PC-9 (cell line): ENCODE measurements at regions not wholly inside any gene's neighbourhood (a gene's known extent, or its start where the extent isn't known, plus 50 kb on each side); places are given as distances from the start of the nearest gene placed in this dataset.

Experiments used
- BruUV-seq: library from RNA; stranded (reverse); fragments of 400-500 nt; replicated peaks from 2 replicates; lab custom pipeline; 2021; lab: Mats Ljungman, UMichigan
- CTCF ChIA-PET: fragments of 300-600 bp; sonication (Branson Sonifier 250); formaldehyde crosslinking; loops from one replicate; lab custom pipeline; 2022; ENCODE audit warnings: antibody characterized with exemption; lab: Charles Lee
- POLR2A ChIA-PET: fragments of 300-600 bp; sonication (Branson Sonifier 250); formaldehyde crosslinking; loops from one replicate; lab custom pipeline; 2022; ENCODE audit warnings: antibody characterized with exemption; ENCODE audit not compliant: unreplicated experiment; lab: Charles Lee
- DNase-seq, 2 experiments: peaks; one replicate each; pipeline versions ENCODE4 v3.0.0 to v3.0.0-alpha.2; 2015 to 2022; ENCODE audit warnings: mixed read lengths in 1 of 2
- H2AFZ ChIP-seq: fragments of 200-600 bp; sonication (generic); 2 replicates; pipeline ENCODE4 v1.8.1; 2017; ENCODE audit warnings: antibody characterized with exemption
- H3F3A ChIP-seq: fragments of 200-600 bp; sonication (generic); 2 replicates; pipeline ENCODE4 v1.8.1; 2017; ENCODE audit warnings: antibody characterized with exemption, mild to moderate bottlenecking, low read depth; ENCODE audit not compliant: insufficient read depth
- H3K27ac ChIP-seq: fragments of 200-600 bp; sonication (generic); 2 replicates; pipeline ENCODE4 v1.6.1; 2016; ENCODE audit warnings: mixed run types
- H3K27me3 ChIP-seq: fragments of 200-600 bp; sonication (generic); 2 replicates; pipeline ENCODE4 v1.6.1; 2016; ENCODE audit warnings: low read depth, mixed run types; ENCODE audit not compliant: insufficient read depth
- H3K36me3 ChIP-seq: fragments of 200-600 bp; sonication (generic); 2 replicates; pipeline ENCODE4 v1.6.1; 2016; ENCODE audit warnings: low read depth, mixed run types
- H3K4me1 ChIP-seq: fragments of 200-600 bp; sonication (generic); replicated peaks from 2 replicates; pipeline ENCODE4 v1.6.1; 2016; ENCODE audit warnings: mixed run types; ENCODE audit not compliant: insufficient read depth
- H3K4me2 ChIP-seq: fragments of 200-600 bp; sonication (generic); 2 replicates; pipeline ENCODE4 v1.6.1; 2017; ENCODE audit warnings: mixed run types
- H3K4me3 ChIP-seq: fragments of 200-600 bp; sonication (generic); 2 replicates; pipeline ENCODE4 v1.6.1; 2016; ENCODE audit warnings: mixed run types
- H3K79me2 ChIP-seq: fragments of 200-600 bp; sonication (generic); 2 replicates; pipeline ENCODE4 v1.6.1; 2017; ENCODE audit warnings: low read depth, mixed run types
- H3K9me2 ChIP-seq: fragments of 200-600 bp; sonication (generic); 2 replicates; pipeline ENCODE4 v1.8.1; 2017; ENCODE audit warnings: mild to moderate bottlenecking; ENCODE audit not compliant: insufficient read depth
- H3K9me3 ChIP-seq: fragments of 200-600 bp; sonication (generic); 2 replicates; pipeline ENCODE4 v1.8.1; 2016; ENCODE audit warnings: low read depth; ENCODE audit not compliant: insufficient read depth
- H4K20me1 ChIP-seq: fragments of 200-600 bp; sonication (generic); 2 replicates; pipeline ENCODE4 v1.8.1; 2017; ENCODE audit not compliant: insufficient read depth
- CTCF ChIP-seq: fragments of 200-600 bp; sonication (generic); conservative IDR thresholded peaks from 2 replicates; pipeline ENCODE4 v1.6.1; 2017; ENCODE audit warnings: mixed run types, antibody characterized with exemption, mild to moderate bottlenecking, moderate library complexity
- EZH2 ChIP-seq: fragments of 200-600 bp; sonication (generic); IDR thresholded peaks from 2 replicates; pipeline ENCODE4 v1.8.0; 2017; ENCODE audit warnings: antibody characterized with exemption, low read depth
- intact Hi-C: fragments of 100-400 bp; cut with micrococcal nuclease; formaldehyde crosslinking; loops from one replicate; pipeline ENCODE4 v1.10.0; 2022; ENCODE audit not compliant: unreplicated experiment

GRCh38 chr4:183588169-183588675 lies 70.8 kb downstream of the RWDD4 start:
- Histone ChIP-seq H3K9me3 (no peaks in the 10 kb centered on the region), H2AFZ (no peak overlapping the region), H3K27ac (no peak overlapping the region), H3K9me2 (no peaks in the 10 kb centered on the region), H3K4me2 (no peak overlapping the region), H3K79me2 (no peaks in the 10 kb centered on the region), H3F3A (no peaks in the 10 kb centered on the region), H4K20me1 (no peaks in the 10 kb centered on the region), H3K36me3 (no peaks in the 10 kb centered on the region), H3K4me3 (no peak overlapping the region), H3K27me3 (no peaks in the 10 kb centered on the region), H3K4me1 (no peaks in the 10 kb centered on the region)
- no peak for TF ChIP-seq EZH2
- TF ChIP-seq CTCF = no peak
- no peak for DNase-seq
- ChIA-PET POLR2A (no interaction called here), CTCF (no interaction called here)
- no TSS peak for BruUV-seq
- intact Hi-C loops = no loop called here

- Histone ChIP-seq H3K4me3 (no peak overlapping the region), H3K36me3 (no peaks in the 10 kb centered on the region), H3K4me1 (no peaks in the 10 kb centered on the region), H4K20me1 (no peaks in the 10 kb centered on the region), H3K27ac (no peak overlapping the region), H3K4me2 (no peak overlapping the region), H3K27me3 (no peaks in the 10 kb centered on the region), H3K9me2 (no peaks in the 10 kb centered on the region), H3K9me3 (no peaks in the 10 kb centered on the region), H3K79me2 (no peaks in the 10 kb centered on the region), H2AFZ (no peak overlapping the region), H3F3A (no peaks in the 10 kb centered on the region)
- BruUV-seq = no TSS peak
- no peak for TF ChIP-seq CTCF
- TF ChIP-seq EZH2 = no peak
- no peak for DNase-seq
- ChIA-PET CTCF (no interaction called here), POLR2A (no interaction called here)
- intact Hi-C loops = no loop called here
Observed at GRCh38 chr4:183588691-183589090, 70.3 kb downstream of the RWDD4 start.

- H3K79me2 ChIP-seq = no peaks in the 10 kb centered on the region
- no peak overlapping the region for H3K4me3 ChIP-seq
- no peaks in the 10 kb centered on the region for H3F3A ChIP-seq
- no peak overlapping the region for H2AFZ ChIP-seq
- no peaks in the 10 kb centered on the region for H3K36me3 ChIP-seq
- H3K27me3 ChIP-seq = no peaks in the 10 kb centered on the region
- H4K20me1 ChIP-seq = no peaks in the 10 kb centered on the region
- ChIA-PET CTCF (no interaction called here), POLR2A (no interaction called here)
- TF ChIP-seq CTCF = no peak
- TF ChIP-seq EZH2 = no peak
- no peaks in the 10 kb centered on the region for H3K9me2 ChIP-seq
- no peak for DNase-seq
- no peak overlapping the region for H3K27ac ChIP-seq
- no peaks in the 10 kb centered on the region for H3K4me1 ChIP-seq
- no peak overlapping the region for H3K4me2 ChIP-seq
- intact Hi-C loops = no loop called here
- no peaks in the 10 kb centered on the region for H3K9me3 ChIP-seq
- no TSS peak for BruUV-seq
Observed at GRCh38 chr4:183589461-183590099, 69.4 kb downstream of the RWDD4 start.
